ENCODE measurements at regions not wholly inside any gene's neighbourhood (a gene's known extent, or its start where the extent isn't known, plus 50 kb on each side); places are given as distances from the start of the nearest gene placed in this dataset.

- DNase-seq (ENCODE audit: low spot score) = peak; percentile 9
- in situ Hi-C loops (cut with MboI; ENCODE audit: low sequenced_read_pairs, unreplicated experiment) = no loop called here
Observed at GRCh38 chr3:175914785-175915184, 1055.7 kb downstream of the NAALADL2 start.

GRCh38 chr3:175913286-175913685 lies 1054.2 kb downstream of the NAALADL2 start:
- TF ChIP-seq CTCF (IDR thresholded peaks at IDR 0.05; ENCODE audit: borderline replicate concordance, control extremely low read depth, extremely low read depth, insufficient read depth, missing control alignments) = no peak
- DNase-seq (ENCODE audit: low spot score) = no peak
- in situ Hi-C loops (cut with MboI; ENCODE audit: low sequenced_read_pairs, unreplicated experiment) = no loop called here

More at GRCh38 chr3:175914785-175915184, 1055.7 kb downstream of the NAALADL2 start:
- TF ChIP-seq CTCF (IDR thresholded peaks at IDR 0.05; ENCODE audit: borderline replicate concordance, control extremely low read depth, extremely low read depth, insufficient read depth, missing control alignments) = no peak

GRCh38 chr3:175911937-175912336 lies 1052.8 kb downstream of the NAALADL2 start:
- no peak for TF ChIP-seq CTCF (IDR thresholded peaks at IDR 0.05; ENCODE audit: borderline replicate concordance, control extremely low read depth, extremely low read depth, insufficient read depth, missing control alignments)
- in situ Hi-C loops (cut with MboI; ENCODE audit: low sequenced_read_pairs, unreplicated experiment) = no loop called here
- no peak for DNase-seq (ENCODE audit: low spot score)

GRCh38 chr3:175902226-175902625 lies 1043.1 kb downstream of the NAALADL2 start:
- in situ Hi-C loops (cut with MboI; ENCODE audit: low sequenced_read_pairs, unreplicated experiment) = no loop called here
- DNase-seq (ENCODE audit: low spot score) = no peak
- no peak for TF ChIP-seq CTCF (IDR thresholded peaks at IDR 0.05; ENCODE audit: borderline replicate concordance, control extremely low read depth, extremely low read depth, insufficient read depth, missing control alignments)

- in situ Hi-C loops (cut with MboI; ENCODE audit: low sequenced_read_pairs, unreplicated experiment) = no loop called here
- no peak for DNase-seq (ENCODE audit: low spot score)
- no peak for TF ChIP-seq CTCF (IDR thresholded peaks at IDR 0.05; ENCODE audit: borderline replicate concordance, control extremely low read depth, extremely low read depth, insufficient read depth, missing control alignments)
Observed at GRCh38 chr3:175898194-175898593, 1039.1 kb downstream of the NAALADL2 start.

GRCh38 chr3:175896655-175897054 lies 1037.5 kb downstream of the NAALADL2 start:
- no peak for TF ChIP-seq CTCF (IDR thresholded peaks at IDR 0.05; ENCODE audit: borderline replicate concordance, control extremely low read depth, extremely low read depth, insufficient read depth, missing control alignments)
- in situ Hi-C loops (cut with MboI; ENCODE audit: low sequenced_read_pairs, unreplicated experiment) = no loop called here
- DNase-seq (ENCODE audit: low spot score) = no peak

- TF ChIP-seq CTCF (IDR thresholded peaks at IDR 0.05; ENCODE audit: borderline replicate concordance, control extremely low read depth, extremely low read depth, insufficient read depth, missing control alignments) = no peak
- no peak for DNase-seq (ENCODE audit: low spot score)
- in situ Hi-C loops (cut with MboI; ENCODE audit: low sequenced_read_pairs, unreplicated experiment) = no loop called here
Observed at GRCh38 chr3:175895731-175896130, 1036.6 kb downstream of the NAALADL2 start.

All from GM13976 (cell line).